Stomach (tissue), 8 donors: ENCODE measurements at regions not wholly inside any gene's neighbourhood (a gene's known extent, or its start where the extent isn't known, plus 50 kb on each side); places are given as distances from the start of the nearest gene placed in this dataset.

Source experiments
- DNase-seq, 2 donors: peaks; one replicate each; pipeline versions ENCODE4 v3.0.0 to v3.0.0-alpha.2; 2013 to 2019
- H3K27ac ChIP-seq, 5 donors: fragments of 200-600 bp in 4 of 5; sonication (generic) in 4 of 5; one replicate each; pipeline ENCODE4 v1.5.1; 2013 to 2019; ENCODE audit warnings: mild to moderate bottlenecking in 1 of 5, moderate library complexity in 1 of 5
- H3K27me3 ChIP-seq, 3 donors: fragments of 200-600 bp; sonication (generic); one replicate each; pipeline ENCODE4 v1.5.1; 2017 to 2019; ENCODE audit warnings: mixed run types in 1 of 3
- H3K36me3 ChIP-seq, 4 donors: fragments of 200-600 bp; sonication (generic); 1 replicate in 3 of 4; 2 replicates in 1 of 4; pipeline ENCODE4 v1.5.1; 2016 to 2019
- H3K4me1 ChIP-seq, 4 donors: fragments of 200-600 bp; sonication (generic); one replicate each; pipeline ENCODE4 v1.5.1; 2016 to 2019
- H3K4me3 ChIP-seq, 4 donors: fragments of 200-600 bp; sonication (generic) in 3 of 4; one replicate each; pipeline ENCODE4 v1.5.1; 2016 to 2019; ENCODE audit warnings: mild to moderate bottlenecking in 1 of 4
- H3K9me3 ChIP-seq, 4 donors: fragments of 200-600 bp; sonication (generic); one replicate each; pipeline ENCODE4 v1.5.1; 2016 to 2019
- EP300 ChIP-seq: sonication (generic); formaldehyde crosslinking; IDR thresholded peaks from one replicate; pipeline ENCODE4 v1.6.1; 2017; ENCODE audit warnings: antibody characterized with exemption
- POLR2A ChIP-seq, 4 donors: fragments of 450-650 bp; IDR thresholded peaks; one replicate each; pipeline ENCODE4 v1.6.1; 2016; ENCODE audit warnings: antibody characterized with exemption in 4 of 4, control low read depth in 2 of 4, mild to moderate bottlenecking in 1 of 4, moderate library complexity in 1 of 4
- POLR2AphosphoS5 ChIP-seq, 3 donors: sonication (generic); formaldehyde crosslinking; IDR thresholded peaks; one replicate each; pipeline ENCODE4 v1.6.1; 2016; ENCODE audit warnings: antibody characterized with exemption in 3 of 3
- WGBS, 5 donors: extraction: QIAGEN DNeasy Blood & Tissue Kit in 3 of 5; methylation state at CpG; one replicate each; pipeline versions ENCODE4 v1.1.5 to v1.1.7; 2013 to 2018; 5-methylcytosine and 5-hydroxymethylcytosine counted together
- intact Hi-C: fragments of 100-400 bp; cut with DNase I; formaldehyde crosslinking; loops from one replicate; pipeline ENCODE4 v1.15.1; 2023; ENCODE audit warnings: low total_unique reads
- TF ChIP-seq, protein P1 (sequence below), 7 experiments: fragments of 450-650 bp in 4 of 7; fragments of 200-600 bp in 3 of 7; sonication (generic) in 3 of 7; IDR thresholded peaks; one replicate each; pipeline ENCODE4 v1.5.1; 2016 to 2019; ENCODE audit warnings: antibody characterized with exemption in 7 of 7, control low read depth in 2 of 7, mild to moderate bottlenecking in 1 of 7
- donor health status: healthy with polysubstance abuse.
- donor health status: Bipolar disorder and iron deficiency.
- donor health status: healthy.

DNA sequence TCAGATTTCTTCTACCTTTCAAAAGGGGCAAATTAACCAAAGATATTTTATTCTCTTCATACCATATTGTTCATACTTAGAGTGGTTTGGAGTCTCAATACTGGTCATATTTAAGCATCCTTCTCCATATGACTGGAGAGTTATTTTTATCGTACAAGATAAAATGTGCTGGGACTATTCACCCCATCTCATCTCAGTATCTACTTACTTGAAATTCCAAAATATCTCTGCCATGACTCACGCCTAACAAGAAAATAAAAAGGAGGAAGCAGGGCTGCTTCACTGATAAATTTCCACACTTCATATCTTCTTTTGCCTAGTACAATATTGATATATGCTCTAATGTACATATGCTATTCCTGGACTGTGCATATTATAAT, 277.9 kb upstream of the CDH9 start:
- peaks cover 0 to 5% (median 0%) of the 10 kb centered on the region in 4 donors for H3K9me3 ChIP-seq
- DNase-seq: no peak
- TF ChIP-seq POLR2A (IDR thresholded peaks at IDR 0.05): no peak
- no peak for TF ChIP-seq EP300
- no peak for TF ChIP-seq POLR2AphosphoS5 (IDR thresholded peaks at IDR 0.05)
- TF ChIP-seq, protein P1, sequence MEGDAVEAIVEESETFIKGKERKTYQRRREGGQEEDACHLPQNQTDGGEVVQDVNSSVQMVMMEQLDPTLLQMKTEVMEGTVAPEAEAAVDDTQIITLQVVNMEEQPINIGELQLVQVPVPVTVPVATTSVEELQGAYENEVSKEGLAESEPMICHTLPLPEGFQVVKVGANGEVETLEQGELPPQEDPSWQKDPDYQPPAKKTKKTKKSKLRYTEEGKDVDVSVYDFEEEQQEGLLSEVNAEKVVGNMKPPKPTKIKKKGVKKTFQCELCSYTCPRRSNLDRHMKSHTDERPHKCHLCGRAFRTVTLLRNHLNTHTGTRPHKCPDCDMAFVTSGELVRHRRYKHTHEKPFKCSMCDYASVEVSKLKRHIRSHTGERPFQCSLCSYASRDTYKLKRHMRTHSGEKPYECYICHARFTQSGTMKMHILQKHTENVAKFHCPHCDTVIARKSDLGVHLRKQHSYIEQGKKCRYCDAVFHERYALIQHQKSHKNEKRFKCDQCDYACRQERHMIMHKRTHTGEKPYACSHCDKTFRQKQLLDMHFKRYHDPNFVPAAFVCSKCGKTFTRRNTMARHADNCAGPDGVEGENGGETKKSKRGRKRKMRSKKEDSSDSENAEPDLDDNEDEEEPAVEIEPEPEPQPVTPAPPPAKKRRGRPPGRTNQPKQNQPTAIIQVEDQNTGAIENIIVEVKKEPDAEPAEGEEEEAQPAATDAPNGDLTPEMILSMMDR (IDR thresholded peaks at IDR 0.05): no peak
- 48 to 69% (median 68%) methylated on average over 2 of the region's 2 CpGs for WGBS, 5 donors
- no peaks in the 10 kb centered on the region for H3K36me3 ChIP-seq
- no peak overlapping the region for H3K4me3 ChIP-seq
- H3K4me1 ChIP-seq: no peaks in the 10 kb centered on the region
- intact Hi-C loops: no loop called here
- no peaks in the 10 kb centered on the region for H3K27me3 ChIP-seq
- no peak overlapping the region for H3K27ac ChIP-seq

DNA sequence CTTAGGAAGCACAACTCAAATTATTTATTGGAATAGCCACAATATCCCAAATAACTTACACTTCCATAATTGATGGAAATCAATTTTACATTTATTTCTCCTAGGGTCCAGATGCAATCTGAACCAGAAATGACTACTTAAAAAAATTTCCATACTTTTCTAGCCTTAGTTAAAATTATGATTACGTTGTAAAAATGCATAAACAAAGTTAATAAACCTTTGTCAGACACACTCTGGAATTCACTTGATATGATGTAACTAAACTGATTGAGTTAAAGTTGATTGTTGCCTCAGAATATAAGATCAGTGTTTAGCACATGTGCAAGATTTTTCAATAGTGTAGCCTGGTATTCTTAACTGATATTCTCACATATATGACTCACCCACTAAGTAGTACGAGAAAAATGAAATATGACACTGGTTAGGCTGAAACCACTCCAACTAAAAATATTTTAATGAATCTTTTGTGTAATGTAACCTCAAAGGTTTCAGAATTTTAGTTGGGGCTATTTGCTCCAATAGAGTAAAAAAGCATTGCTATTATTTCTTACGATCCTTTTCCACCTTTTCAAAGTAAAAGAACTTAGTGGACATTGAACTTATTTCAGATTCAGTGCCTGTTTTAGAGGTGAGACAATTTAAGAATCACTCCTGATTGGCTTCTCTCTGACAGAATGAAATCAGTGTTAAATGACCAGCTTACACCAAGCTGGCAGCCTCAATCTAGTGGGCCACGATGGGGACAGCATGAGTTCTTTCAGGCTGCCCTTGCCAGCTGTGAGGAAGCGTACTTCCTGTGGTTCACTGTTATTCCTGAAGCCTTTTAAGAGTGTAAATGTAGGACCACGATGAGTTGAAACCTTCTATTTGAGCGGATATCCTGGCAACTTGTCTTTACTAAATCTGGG, 277.2 kb upstream of the CDH9 start:
- TF ChIP-seq EP300 (no peak), POLR2AphosphoS5 (IDR thresholded peaks at IDR 0.05) (no peak), POLR2A (IDR thresholded peaks at IDR 0.05) (no peak)
- DNase-seq: no peak
- intact Hi-C loops: no loop called here
- Histone ChIP-seq H3K27ac (no peak overlapping the region), H3K27me3 (no peaks in the 10 kb centered on the region), H3K4me1 (no peaks in the 10 kb centered on the region), H3K4me3 (no peak overlapping the region), H3K36me3 (no peaks in the 10 kb centered on the region), H3K9me3 (peaks cover 0 to 5% (median 0%) of the 10 kb centered on the region in 4 donors)
- WGBS, 5 donors: 53 to 61% (median 56%) methylated on average over 7 of the region's 7 CpGs

DNA sequence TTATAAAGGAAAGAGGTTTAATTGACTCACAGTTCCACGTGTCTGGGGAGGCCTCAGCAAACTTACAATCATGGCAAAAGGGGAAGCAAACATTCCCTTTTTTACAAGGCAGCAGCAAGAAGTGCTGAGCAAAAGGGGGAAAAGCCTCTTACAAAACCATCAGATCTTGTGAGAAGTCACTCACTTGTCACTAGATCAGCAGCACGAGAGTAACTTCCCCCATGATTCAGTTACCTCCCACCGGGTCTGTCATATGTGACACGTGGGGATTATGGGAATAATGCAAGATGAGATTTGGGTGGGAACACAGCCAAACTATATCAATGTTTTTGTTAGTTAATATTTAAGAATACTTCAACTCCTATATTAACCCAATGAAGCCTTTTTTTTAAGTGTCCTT, 275.2 kb upstream of the CDH9 start:
- Histone ChIP-seq H3K4me1 (no peaks in the 10 kb centered on the region), H3K27me3 (no peaks in the 10 kb centered on the region), H3K9me3 (peaks cover 0 to 5% (median 0%) of the 10 kb centered on the region in 4 donors), H3K27ac (no peak overlapping the region), H3K36me3 (no peaks in the 10 kb centered on the region), H3K4me3 (no peak overlapping the region)
- intact Hi-C loops: no loop called here
- whole genome bisulfite sequencing, 5 donors: 50 to 57% (median 54%) methylated on average over 4 of the region's 4 CpGs
- DNase-seq: no peak
- TF ChIP-seq, protein P1 (IDR thresholded peaks at IDR 0.05): no peak
- TF ChIP-seq POLR2AphosphoS5 (IDR thresholded peaks at IDR 0.05): no peak
- TF ChIP-seq EP300: no peak
- no peak for TF ChIP-seq POLR2A (IDR thresholded peaks at IDR 0.05)

DNA sequence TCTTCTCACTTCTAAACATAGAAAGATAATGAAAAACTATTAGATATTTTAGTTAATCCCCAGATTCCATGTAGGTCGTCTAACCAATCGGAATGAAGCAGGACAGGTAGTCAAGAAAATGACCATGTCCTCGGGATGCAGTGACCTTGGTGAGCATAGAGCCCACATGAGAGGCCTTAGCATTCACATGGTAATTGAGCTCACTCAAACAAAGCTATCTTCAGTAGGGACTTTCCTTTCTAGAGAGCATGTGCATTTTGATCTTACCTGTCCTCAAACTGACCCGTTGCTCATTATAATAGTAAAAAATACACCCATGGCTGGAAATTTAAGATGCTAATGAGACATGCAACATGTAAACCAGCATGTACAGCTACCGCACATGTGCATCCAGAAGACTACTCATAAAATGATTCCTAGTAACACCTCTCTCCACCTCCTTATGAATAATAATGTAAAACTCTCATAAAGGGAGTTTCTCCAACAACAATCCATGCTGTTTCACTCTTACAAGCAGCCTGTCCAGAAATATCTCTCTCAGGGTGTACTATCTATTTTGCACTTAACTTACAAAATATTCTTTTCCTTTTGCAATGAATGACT, 274.0 kb upstream of the CDH9 start:
- TF ChIP-seq, protein P1 (IDR thresholded peaks at IDR 0.05): no peak
- TF ChIP-seq POLR2A (IDR thresholded peaks at IDR 0.05): no peak
- TF ChIP-seq EP300: no peak
- TF ChIP-seq POLR2AphosphoS5 (IDR thresholded peaks at IDR 0.05): no peak
- H3K4me1 ChIP-seq: no peaks in the 10 kb centered on the region
- no peak for DNase-seq
- no peaks in the 10 kb centered on the region for H3K27me3 ChIP-seq
- WGBS, 5 donors: 71 to 79% (median 75%) methylated on average over 5 of the region's 5 CpGs
- H3K36me3 ChIP-seq: no peaks in the 10 kb centered on the region
- no peak overlapping the region for H3K4me3 ChIP-seq
- H3K9me3 ChIP-seq: no peaks in the 10 kb centered on the region
- intact Hi-C loops: no loop called here
- H3K27ac ChIP-seq: no peak overlapping the region
